Uterus (tissue), 3 donors: ENCODE measurements at regions not wholly inside any gene's neighbourhood (a gene's known extent, or its start where the extent isn't known, plus 50 kb on each side); places are given as distances from the start of the nearest gene placed in this dataset.

Experiments used
- DNase-seq, 2 donors: peaks; one replicate each; pipeline ENCODE4 v3.0.0-alpha.2; 2019 to 2020
- H3K27ac ChIP-seq, 2 donors: fragments of 200-600 bp; sonication (generic); 1 replicate in 1 of 2; 2 replicates in 1 of 2; pipeline ENCODE4 v1.5.1; 2016 to 2018
- H3K27me3 ChIP-seq, 2 donors: fragments of 200-600 bp; sonication (generic); one replicate each; pipeline ENCODE4 v1.5.1; 2018 to 2019; ENCODE audit warnings: control low read depth in 1 of 2
- H3K36me3 ChIP-seq, 2 donors: fragments of 200-600 bp; sonication (generic); one replicate each; pipeline ENCODE4 v1.5.1; 2019; ENCODE audit warnings: control low read depth in 1 of 2
- H3K4me1 ChIP-seq, 2 donors: fragments of 200-600 bp; sonication (generic); one replicate each; pipeline ENCODE4 v1.5.1; 2018 to 2019; ENCODE audit warnings: control low read depth in 1 of 2
- H3K4me3 ChIP-seq, 2 donors: fragments of 200-600 bp; sonication (generic); 1 replicate in 1 of 2; 2 replicates in 1 of 2; pipeline ENCODE4 v1.5.1; 2018 to 2019; ENCODE audit warnings: mild to moderate bottlenecking in 1 of 2
- H3K9me3 ChIP-seq, 2 donors: fragments of 200-600 bp; sonication (generic); one replicate each; pipeline ENCODE4 v1.5.1; 2019; ENCODE audit warnings: control low read depth in 1 of 2
- POLR2A ChIP-seq, 2 donors: fragments of 450-650 bp; IDR thresholded peaks; one replicate each; pipeline ENCODE4 v1.6.1; 2016; ENCODE audit warnings: antibody characterized with exemption in 2 of 2, mild to moderate bottlenecking in 1 of 2, moderate library complexity in 1 of 2
- intact Hi-C: fragments of 100-400 bp; cut with DNase I; formaldehyde crosslinking; loops from one replicate; pipeline ENCODE4 v1.15.1; 2023; ENCODE audit warnings: low total_unique reads
- TF ChIP-seq, protein P1 (sequence below), 4 experiments: fragments of 200-600 bp in 2 of 4; fragments of 450-650 bp in 2 of 4; sonication (generic) in 2 of 4; IDR thresholded peaks; one replicate each; pipeline ENCODE4 v1.5.1; 2016 to 2019; ENCODE audit warnings: antibody characterized with exemption in 4 of 4, mild to moderate bottlenecking in 2 of 4, moderate library complexity in 1 of 4
- donor health status: DM: yes; HTN: yes; CAD: no.

GRCh38 chr1:244106837-244107493 lies 55.9 kb downstream of the ZBTB18 start:
- Histone ChIP-seq H3K4me3 (no peak overlapping the region), H3K4me1 (no peaks in the 10 kb centered on the region), H3K27ac (no peak overlapping the region), H3K36me3 (no peaks in the 10 kb centered on the region), H3K27me3 (no peaks in the 10 kb centered on the region), H3K9me3 (no peaks in the 10 kb centered on the region)
- no peak for DNase-seq
- intact Hi-C loops: no loop called here
- TF ChIP-seq, protein P1, sequence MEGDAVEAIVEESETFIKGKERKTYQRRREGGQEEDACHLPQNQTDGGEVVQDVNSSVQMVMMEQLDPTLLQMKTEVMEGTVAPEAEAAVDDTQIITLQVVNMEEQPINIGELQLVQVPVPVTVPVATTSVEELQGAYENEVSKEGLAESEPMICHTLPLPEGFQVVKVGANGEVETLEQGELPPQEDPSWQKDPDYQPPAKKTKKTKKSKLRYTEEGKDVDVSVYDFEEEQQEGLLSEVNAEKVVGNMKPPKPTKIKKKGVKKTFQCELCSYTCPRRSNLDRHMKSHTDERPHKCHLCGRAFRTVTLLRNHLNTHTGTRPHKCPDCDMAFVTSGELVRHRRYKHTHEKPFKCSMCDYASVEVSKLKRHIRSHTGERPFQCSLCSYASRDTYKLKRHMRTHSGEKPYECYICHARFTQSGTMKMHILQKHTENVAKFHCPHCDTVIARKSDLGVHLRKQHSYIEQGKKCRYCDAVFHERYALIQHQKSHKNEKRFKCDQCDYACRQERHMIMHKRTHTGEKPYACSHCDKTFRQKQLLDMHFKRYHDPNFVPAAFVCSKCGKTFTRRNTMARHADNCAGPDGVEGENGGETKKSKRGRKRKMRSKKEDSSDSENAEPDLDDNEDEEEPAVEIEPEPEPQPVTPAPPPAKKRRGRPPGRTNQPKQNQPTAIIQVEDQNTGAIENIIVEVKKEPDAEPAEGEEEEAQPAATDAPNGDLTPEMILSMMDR (IDR thresholded peaks at IDR 0.05): no peak
- no peak for TF ChIP-seq POLR2A (IDR thresholded peaks at IDR 0.05)

DNA sequence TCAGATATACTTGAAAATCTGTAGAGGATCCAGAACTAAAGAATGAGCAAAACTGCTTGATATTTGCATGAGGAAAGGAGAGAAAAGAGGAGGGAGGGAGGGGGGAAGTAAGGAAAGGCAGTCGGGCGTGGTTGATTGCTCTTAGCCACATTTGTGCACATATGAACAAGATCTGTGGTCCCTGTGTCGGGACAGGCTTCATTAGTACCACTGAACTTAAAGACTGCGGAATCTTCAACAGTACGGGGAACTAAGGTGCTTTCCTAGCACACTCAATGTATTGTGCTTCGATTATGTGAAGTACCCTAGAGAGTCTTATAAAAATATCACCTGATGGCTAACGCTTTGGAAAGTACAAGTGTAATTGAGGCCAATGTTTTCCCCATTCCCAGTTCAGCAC lies 59.9 kb downstream of the ZBTB18 start:
- no peak overlapping the region for H3K4me3 ChIP-seq
- intact Hi-C loops: no loop called here

GRCh38 chr1:244112041-244112440 lies 61.0 kb downstream of the ZBTB18 start:
- Histone ChIP-seq H3K27me3 (no peaks in the 10 kb centered on the region), H3K36me3 (no peaks in the 10 kb centered on the region), H3K27ac (no peak overlapping the region), H3K4me3 (no peak overlapping the region), H3K4me1 (no peaks in the 10 kb centered on the region), H3K9me3 (no peaks in the 10 kb centered on the region)
- TF ChIP-seq, protein P1 (IDR thresholded peaks at IDR 0.05): no peak
- intact Hi-C loops: no loop called here
- DNase-seq: no peak

More for the DNA sequence above, 59.9 kb downstream of the ZBTB18 start:
- Histone ChIP-seq H3K9me3 (no peaks in the 10 kb centered on the region), H3K36me3 (no peaks in the 10 kb centered on the region), H3K27me3 (no peaks in the 10 kb centered on the region), H3K27ac (no peak overlapping the region), H3K4me1 (no peaks in the 10 kb centered on the region)
- DNase-seq: no peak
- TF ChIP-seq, protein P1 (IDR thresholded peaks at IDR 0.05): no peak
- TF ChIP-seq POLR2A (IDR thresholded peaks at IDR 0.05): no peak

GRCh38 chr1:244112636-244113035 lies 61.6 kb downstream of the ZBTB18 start:
- Histone ChIP-seq H3K27ac (no peak overlapping the region), H3K36me3 (no peaks in the 10 kb centered on the region), H3K27me3 (no peaks in the 10 kb centered on the region), H3K4me1 (no peaks in the 10 kb centered on the region), H3K9me3 (no peaks in the 10 kb centered on the region), H3K4me3 (no peak overlapping the region)
- intact Hi-C loops: no loop called here
- no peak for DNase-seq
- TF ChIP-seq, protein P1 (IDR thresholded peaks at IDR 0.05): no peak
- TF ChIP-seq POLR2A (IDR thresholded peaks at IDR 0.05): no peak

- DNase-seq: no peak
- intact Hi-C loops: no loop called here
- no peaks in the 10 kb centered on the region for H3K36me3 ChIP-seq
- H3K27ac ChIP-seq: no peak overlapping the region
- no peaks in the 10 kb centered on the region for H3K4me1 ChIP-seq
- no peak overlapping the region for H3K4me3 ChIP-seq
- H3K9me3 ChIP-seq: no peaks in the 10 kb centered on the region
- H3K27me3 ChIP-seq: no peaks in the 10 kb centered on the region
- TF ChIP-seq, protein P1 (IDR thresholded peaks at IDR 0.05): no peak
- no peak for TF ChIP-seq POLR2A (IDR thresholded peaks at IDR 0.05)
Measured at GRCh38 chr1:244113532-244114320, 62.6 kb downstream of the ZBTB18 start.
